Osteoblast (primary cell): ENCODE measurements at regions not wholly inside any gene's neighbourhood (a gene's known extent, or its start where the extent isn't known, plus 50 kb on each side); places are given as distances from the start of the nearest gene placed in this dataset.

ENCODE experiments used
- DNase-seq: peaks from one replicate; pipeline ENCODE4 v3.0.0; 2011; ENCODE audit warnings: low spot score, mixed read lengths; ENCODE audit not compliant: insufficient read length; ENCODE audit errors: missing footprints
- H2AFZ ChIP-seq: 2 replicates; pipeline ENCODE4 v1.6.0; 2011; ENCODE audit warnings: mild to moderate bottlenecking, low read length
- H3K27ac ChIP-seq: 2 replicates; pipeline ENCODE4 v1.5.1; 2011; ENCODE audit warnings: mild to moderate bottlenecking, low read depth, low read length, moderate library complexity
- H3K27me3 ChIP-seq: 2 replicates; pipeline ENCODE4 v1.6.0; 2012; ENCODE audit warnings: mild to moderate bottlenecking, control low read depth, inconsistent platforms, low read length, moderate library complexity; ENCODE audit not compliant: insufficient read depth
- H3K36me3 ChIP-seq: 2 replicates; pipeline ENCODE4 v1.5.1; 2011; ENCODE audit warnings: mild to moderate bottlenecking, low read length, control low read depth, moderate library complexity; ENCODE audit not compliant: insufficient read depth
- H3K4me1 ChIP-seq: 2 replicates; pipeline ENCODE4 v1.5.1; 2011; ENCODE audit warnings: mild to moderate bottlenecking, low read length, control low read depth, moderate library complexity; ENCODE audit not compliant: insufficient read depth
- H3K4me2 ChIP-seq: 2 replicates; pipeline ENCODE4 v1.6.0; 2011; ENCODE audit warnings: mild to moderate bottlenecking, low read length; ENCODE audit not compliant: insufficient read depth
- H3K4me3 ChIP-seq: fragments of 200-600 bp; sonication (generic); 3 replicates; pipeline ENCODE4 v1.5.1; 2012; ENCODE audit warnings: mild to moderate bottlenecking, low read length, inconsistent platforms; ENCODE audit not compliant: insufficient read depth
- H3K79me2 ChIP-seq: 2 replicates; pipeline ENCODE4 v1.6.0; 2012; ENCODE audit warnings: mild to moderate bottlenecking, low read length, control low read depth, inconsistent platforms; ENCODE audit not compliant: insufficient read depth
- H3K9me3 ChIP-seq: 2 replicates; pipeline ENCODE4 v1.5.1; 2011; ENCODE audit warnings: low read depth, low read length, control low read depth
- H4K20me1 ChIP-seq: 2 replicates; pipeline ENCODE4 v1.6.0; 2012; ENCODE audit warnings: mild to moderate bottlenecking, low read length, control low read depth; ENCODE audit not compliant: insufficient read depth
- TF ChIP-seq, protein P1 (sequence below): IDR thresholded peaks from 2 replicates; pipeline ENCODE4 v1.5.1; 2011; ENCODE audit warnings: mild to moderate bottlenecking, low read depth, low read length, moderate library complexity; ENCODE audit errors: extremely low read depth

DNA sequence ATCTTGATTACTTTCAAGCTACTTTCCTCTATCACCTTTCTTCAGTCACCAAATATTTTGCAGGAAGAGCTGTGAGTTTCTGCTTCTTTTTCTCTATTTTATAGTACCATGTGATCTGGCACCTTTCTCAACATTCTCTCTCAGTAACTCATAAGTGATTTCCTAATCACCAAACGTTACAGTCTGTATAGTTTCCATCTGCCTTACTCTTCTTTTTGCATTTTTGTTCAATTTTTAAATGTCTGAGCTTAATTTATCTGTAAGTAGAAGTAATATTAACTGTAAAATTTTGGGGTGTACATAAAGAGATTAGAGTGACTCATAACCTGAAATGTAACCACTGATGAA is 422.1 kb upstream of the SYT1 start:
- H3K27me3 ChIP-seq = no peaks in the 10 kb centered on the region
- H3K4me2 ChIP-seq = peak overlapping the region; percentile 29
- H3K4me3 ChIP-seq = no peak overlapping the region
- H3K27ac ChIP-seq = no peak overlapping the region
- no peaks in the 10 kb centered on the region for H3K36me3 ChIP-seq
- no peaks in the 10 kb centered on the region for H3K79me2 ChIP-seq
- no peaks in the 10 kb centered on the region for H4K20me1 ChIP-seq
- no peaks in the 10 kb centered on the region for H3K9me3 ChIP-seq
- no peak overlapping the region for H2AFZ ChIP-seq
- peaks cover 6% of the 10 kb centered on the region for H3K4me1 ChIP-seq
- DNase-seq = no peak
- TF ChIP-seq, protein P1, sequence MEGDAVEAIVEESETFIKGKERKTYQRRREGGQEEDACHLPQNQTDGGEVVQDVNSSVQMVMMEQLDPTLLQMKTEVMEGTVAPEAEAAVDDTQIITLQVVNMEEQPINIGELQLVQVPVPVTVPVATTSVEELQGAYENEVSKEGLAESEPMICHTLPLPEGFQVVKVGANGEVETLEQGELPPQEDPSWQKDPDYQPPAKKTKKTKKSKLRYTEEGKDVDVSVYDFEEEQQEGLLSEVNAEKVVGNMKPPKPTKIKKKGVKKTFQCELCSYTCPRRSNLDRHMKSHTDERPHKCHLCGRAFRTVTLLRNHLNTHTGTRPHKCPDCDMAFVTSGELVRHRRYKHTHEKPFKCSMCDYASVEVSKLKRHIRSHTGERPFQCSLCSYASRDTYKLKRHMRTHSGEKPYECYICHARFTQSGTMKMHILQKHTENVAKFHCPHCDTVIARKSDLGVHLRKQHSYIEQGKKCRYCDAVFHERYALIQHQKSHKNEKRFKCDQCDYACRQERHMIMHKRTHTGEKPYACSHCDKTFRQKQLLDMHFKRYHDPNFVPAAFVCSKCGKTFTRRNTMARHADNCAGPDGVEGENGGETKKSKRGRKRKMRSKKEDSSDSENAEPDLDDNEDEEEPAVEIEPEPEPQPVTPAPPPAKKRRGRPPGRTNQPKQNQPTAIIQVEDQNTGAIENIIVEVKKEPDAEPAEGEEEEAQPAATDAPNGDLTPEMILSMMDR = no peak

DNA sequence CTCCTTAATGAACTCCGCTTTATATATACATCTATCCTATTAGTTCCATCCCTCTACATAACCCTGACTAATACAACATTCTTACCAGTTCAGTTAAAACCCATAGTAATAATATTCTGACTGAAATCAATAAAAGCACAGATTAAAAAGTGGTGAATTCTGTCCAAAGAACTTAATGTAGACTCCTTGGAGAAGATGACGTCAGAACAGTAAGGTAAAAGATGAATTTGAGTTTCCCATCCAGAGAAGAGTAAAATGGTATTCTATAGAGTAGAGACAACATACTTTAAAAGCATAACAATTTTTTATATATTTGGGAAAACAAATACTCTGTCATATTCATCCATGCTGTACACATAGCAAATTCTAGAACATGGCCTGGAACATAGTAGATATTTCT is 418.0 kb upstream of the SYT1 start:
- Histone ChIP-seq H3K27me3 (no peaks in the 10 kb centered on the region), H3K27ac (no peak overlapping the region), H3K4me1 (peaks cover 6% of the 10 kb centered on the region), H3K9me3 (no peaks in the 10 kb centered on the region), H3K4me2 (no peak overlapping the region), H3K79me2 (no peaks in the 10 kb centered on the region), H2AFZ (no peak overlapping the region), H3K4me3 (no peak overlapping the region), H3K36me3 (no peaks in the 10 kb centered on the region), H4K20me1 (no peaks in the 10 kb centered on the region)
- no peak for DNase-seq
- TF ChIP-seq, protein P1 = no peak

DNA sequence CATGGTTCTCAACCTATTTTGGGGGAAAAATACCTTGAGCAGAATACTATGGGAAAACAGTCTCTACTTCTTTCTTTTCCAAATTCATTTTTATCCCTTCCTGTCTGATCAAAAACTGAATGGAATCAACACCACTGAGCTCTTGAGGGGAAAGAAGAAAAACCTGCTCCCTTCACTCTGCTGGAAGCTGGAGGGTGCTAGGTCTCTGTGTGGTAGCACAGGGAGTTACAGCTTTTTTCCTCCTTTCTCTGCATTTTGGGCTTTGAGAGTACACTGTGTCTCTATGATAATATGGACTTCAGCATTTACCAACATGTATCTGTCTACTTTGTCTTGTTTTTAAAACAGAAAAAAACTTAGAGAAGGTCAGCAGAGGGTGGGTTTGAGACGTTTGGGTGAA is 417.2 kb upstream of the SYT1 start:
- Histone ChIP-seq H3K79me2 (no peaks in the 10 kb centered on the region), H4K20me1 (no peaks in the 10 kb centered on the region), H3K4me3 (no peak overlapping the region), H3K4me1 (no peaks in the 10 kb centered on the region), H3K27ac (no peak overlapping the region), H3K27me3 (no peaks in the 10 kb centered on the region), H3K4me2 (no peak overlapping the region), H2AFZ (no peak overlapping the region), H3K36me3 (no peaks in the 10 kb centered on the region), H3K9me3 (no peaks in the 10 kb centered on the region)
- DNase-seq = no peak
- TF ChIP-seq, protein P1 = no peak

DNA sequence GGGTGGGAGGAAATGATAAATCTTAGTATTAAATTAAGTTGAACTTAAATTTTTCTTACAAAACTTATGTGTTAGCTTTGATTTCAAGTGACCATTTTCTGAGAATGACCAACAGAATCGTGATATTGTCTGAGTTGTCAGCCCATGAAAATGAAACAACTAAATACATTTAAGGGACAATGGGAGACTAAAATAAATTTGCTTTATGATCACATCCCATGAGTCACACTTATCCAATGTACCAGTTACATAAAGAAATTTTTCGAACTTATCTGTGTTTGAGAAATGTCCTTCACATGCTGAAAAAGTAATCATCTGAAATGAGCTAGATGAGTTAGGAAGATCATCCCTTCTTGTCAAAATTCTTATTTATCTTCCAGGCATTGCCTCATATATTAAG is 415.9 kb upstream of the SYT1 start:
- TF ChIP-seq, protein P1 = no peak
- Histone ChIP-seq H3K9me3 (no peaks in the 10 kb centered on the region), H3K79me2 (no peaks in the 10 kb centered on the region), H3K4me1 (no peaks in the 10 kb centered on the region), H3K4me3 (no peak overlapping the region), H3K27ac (no peak overlapping the region), H3K36me3 (no peaks in the 10 kb centered on the region), H2AFZ (no peak overlapping the region), H3K4me2 (no peak overlapping the region), H4K20me1 (no peaks in the 10 kb centered on the region), H3K27me3 (no peaks in the 10 kb centered on the region)
- DNase-seq = no peak
